ENCODE measurements at regions not wholly inside any gene's neighbourhood (a gene's known extent, or its start where the extent isn't known, plus 50 kb on each side); places are given as distances from the start of the nearest gene placed in this dataset.

- TF ChIP-seq PHF8 (IDR thresholded peaks at IDR 0.05; ENCODE audit: borderline replicate concordance, low read depth) (no peak), HOXB5 (CRISPR knock-in tag; IDR thresholded peaks at IDR 0.05) (no peak), TP53 (CRISPR knock-in tag; IDR thresholded peaks at IDR 0.05) (no peak), FOSL2 (IDR thresholded peaks at IDR 0.05) (no peak), FOSL2 (CRISPR knock-in tag; IDR thresholded peaks at IDR 0.05) (no peak), ZSCAN20 (CRISPR knock-in tag; IDR thresholded peaks at IDR 0.05) (no peak), RAD21 (conservative IDR thresholded peaks at IDR 0.05 in 1 of 2, IDR thresholded peaks at IDR 0.05 in 1 of 2) (no peak), MYC (IDR thresholded peaks at IDR 0.05; ENCODE audit: borderline replicate concordance, low read length) (no peak), E2F6 (IDR thresholded peaks at IDR 0.05; ENCODE audit: borderline replicate concordance, low read depth) (no peak), RNF2 (IDR thresholded peaks at IDR 0.05; ENCODE audit: borderline replicate concordance, low read depth) (no peak), REST (IDR thresholded peaks at IDR 0.05) (no peak), NFE2L2 (conservative IDR thresholded peaks at IDR 0.05; ENCODE audit: low read length) (no peak), EHMT2 (IDR thresholded peaks at IDR 0.05; ENCODE audit: low read depth) (no peak), POLR2A (IDR thresholded peaks at IDR 0.05; ENCODE audit: low read length) (no peak)
- ChIA-PET POLR2A (no interaction called here), CTCF (interaction anchor here (1.0 kb wide), 1 partner anchor 109 kb away, joined by 4 read pairs; no protein-coding TSS in a partner anchor)
- Histone ChIP-seq H3K4me1 (no peaks in the 10 kb centered on the region), H3K4me2 (no peak overlapping the region), H3K27ac (no peak overlapping the region), H3K9me3 (no peaks in the 10 kb centered on the region), H3K4me3 (no peak overlapping the region)
- DNase-seq (ENCODE audit: low read depth in 1 of 2, low spot score in 1 of 2) (no peak), FAIRE-seq (no peak), ATAC-seq (no peak)
- WGBS (ENCODE audit: missing lambda C conversion rate): 7% methylated on average over 2 of the region's 2 CpGs
These were observed 224.7 kb upstream of the GRAMD2B start for GRCh38 chr5:126198531-126198930.

GRCh38 chr5:126199467-126199866 is 223.7 kb upstream of the GRAMD2B start:
- ATAC-seq: no peak
- DNase-seq (ENCODE audit: low read depth in 1 of 2, low spot score in 1 of 2): no peak
- ChIA-PET POLR2A (no interaction called here), CTCF (no interaction called here)
- TF ChIP-seq HOXB5 (CRISPR knock-in tag; IDR thresholded peaks at IDR 0.05) (no peak), ZSCAN20 (CRISPR knock-in tag; IDR thresholded peaks at IDR 0.05) (no peak), RCOR1 (IDR thresholded peaks at IDR 0.05; ENCODE audit: low read depth, low read length) (no peak), POLR2A (IDR thresholded peaks at IDR 0.05; ENCODE audit: low read length) (no peak), MYC (IDR thresholded peaks at IDR 0.05; ENCODE audit: borderline replicate concordance, low read length) (no peak), USF2 (IDR thresholded peaks at IDR 0.05) (no peak), RAD21 (conservative IDR thresholded peaks at IDR 0.05 in 1 of 2, IDR thresholded peaks at IDR 0.05 in 1 of 2) (no peak), HDAC2 (IDR thresholded peaks at IDR 0.05) (no peak), ZC3H11A (IDR thresholded peaks at IDR 0.05) (no peak), EP300 (IDR thresholded peaks at IDR 0.05) (no peak)
- Histone ChIP-seq H3K27ac (no peak overlapping the region), H3K4me3 (no peak overlapping the region), H3K4me1 (no peaks in the 10 kb centered on the region), H3K4me2 (no peak overlapping the region), H3K9me3 (no peaks in the 10 kb centered on the region)
- FAIRE-seq: no peak
- 25% methylated on average over 4 of the region's 4 CpGs for WGBS (ENCODE audit: missing lambda C conversion rate)

- Histone ChIP-seq H3K27ac (no peak overlapping the region), H3K4me3 (no peak overlapping the region), H3K4me1 (no peaks in the 10 kb centered on the region), H3K4me2 (no peak overlapping the region), H3K9me3 (no peaks in the 10 kb centered on the region)
- POLR2A ChIA-PET: no interaction called here
- 9% methylated on average over 4 of the region's 4 CpGs for WGBS (ENCODE audit: missing lambda C conversion rate)
- DNase-seq (ENCODE audit: low read depth in 1 of 2, low spot score in 1 of 2) (no peak), FAIRE-seq (no peak), ATAC-seq (no peak)
- CTCF ChIA-PET: interaction anchor here (1.1 kb wide), 1 partner anchor 130 kb away, joined by 3 read pairs; no protein-coding TSS in a partner anchor
- TF ChIP-seq PBX3 (IDR thresholded peaks at IDR 0.05) (no peak), GATA3 (IDR thresholded peaks at IDR 0.05; ENCODE audit: borderline replicate concordance) (no peak), TP53 (CRISPR knock-in tag; IDR thresholded peaks at IDR 0.05) (no peak), CBX2 (IDR thresholded peaks at IDR 0.05; ENCODE audit: borderline replicate concordance, low read depth) (no peak), ZSCAN20 (CRISPR knock-in tag; IDR thresholded peaks at IDR 0.05) (no peak), E2F6 (IDR thresholded peaks at IDR 0.05; ENCODE audit: borderline replicate concordance, low read depth) (no peak), HOXA7 (CRISPR knock-in tag; IDR thresholded peaks at IDR 0.05) (no peak), RNF2 (IDR thresholded peaks at IDR 0.05; ENCODE audit: borderline replicate concordance, low read depth) (no peak), HDAC2 (IDR thresholded peaks at IDR 0.05) (no peak), FOSB (CRISPR knock-in tag; IDR thresholded peaks at IDR 0.05) (no peak), HOXB5 (CRISPR knock-in tag; IDR thresholded peaks at IDR 0.05) (no peak), JUN (IDR thresholded peaks at IDR 0.05) (no peak), CHD4 (IDR thresholded peaks at IDR 0.05; ENCODE audit: borderline replicate concordance) (no peak), EHMT2 (IDR thresholded peaks at IDR 0.05; ENCODE audit: low read depth) (no peak), CEBPB (IDR thresholded peaks at IDR 0.05) (no peak)
These were observed 214.5 kb upstream of the GRAMD2B start for GRCh38 chr5:126208691-126209090.
